ENCODE measurements at regions not wholly inside any gene's neighbourhood (a gene's known extent, or its start where the extent isn't known, plus 50 kb on each side); places are given as distances from the start of the nearest gene placed in this dataset.

DNA sequence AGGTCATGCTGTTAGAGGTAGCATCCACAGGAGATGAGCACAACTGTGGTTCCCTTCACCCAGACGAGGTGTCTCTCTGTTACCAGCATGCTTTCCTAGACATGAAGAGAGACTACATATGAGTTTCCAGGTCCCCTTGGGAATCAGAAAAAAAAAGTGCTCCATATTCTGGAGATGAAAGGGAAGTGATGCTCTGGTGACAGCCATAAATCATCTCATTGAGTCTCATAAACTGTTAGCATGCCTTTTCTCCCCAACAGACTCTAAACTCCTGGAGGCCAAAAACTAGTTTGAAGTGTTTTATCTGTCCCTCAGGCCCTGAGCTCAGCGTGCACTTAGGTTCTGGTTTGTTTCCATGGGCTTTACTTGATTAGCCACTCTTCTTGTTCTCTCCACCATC lies 124.6 kb upstream of the CREB1 start:
- CTCF ChIA-PET = no interaction called here

DNA sequence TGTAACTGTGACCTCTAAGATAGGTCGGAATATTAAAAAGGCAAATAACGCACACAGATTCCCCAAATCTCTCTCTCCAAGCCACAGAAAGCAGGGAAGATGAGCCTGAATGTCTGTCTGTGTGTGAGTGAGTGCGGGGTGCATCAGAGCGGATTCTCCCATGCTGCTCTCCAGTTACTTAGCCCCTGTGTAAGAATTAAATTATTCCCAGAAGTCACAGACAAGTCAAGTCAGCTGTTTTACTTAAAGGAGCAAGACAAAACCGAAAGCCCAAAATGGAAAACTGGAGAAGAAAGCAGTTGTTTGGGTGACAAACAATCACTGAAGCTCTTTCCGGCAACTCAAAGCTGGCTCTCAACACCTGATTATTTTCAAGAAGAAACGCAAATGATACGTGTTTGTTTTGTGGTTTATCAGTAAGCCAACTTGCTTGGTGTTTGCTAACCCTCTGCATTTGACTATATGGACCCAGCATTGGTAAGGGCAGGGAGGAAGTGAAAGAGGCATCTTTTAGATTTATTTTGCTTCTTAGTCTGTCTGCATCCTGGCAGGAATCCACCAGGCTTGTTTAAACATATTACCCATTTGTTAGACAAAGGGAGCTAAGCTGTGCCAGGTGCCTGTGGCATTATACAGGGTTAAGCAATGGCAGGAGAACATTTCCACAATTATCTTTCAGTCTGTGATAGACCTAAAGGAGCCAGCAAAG lies 121.5 kb upstream of the CREB1 start:
- DNase-seq (ENCODE audit: low read depth, low spot score) (peak; percentile 68), FAIRE-seq (no peak), ATAC-seq (peak; percentile 96)
- no peaks in the 10 kb centered on the region; the same call in 1 of the 2 replicates for H3K4me1 ChIP-seq (ENCODE audit: control insufficient read depth, insufficient read depth, low read length)
- no peaks in the 10 kb centered on the region for H3K9me3 ChIP-seq (replicated peaks; ENCODE audit: control insufficient read depth, insufficient read depth, low read length)
- ChIA-PET RAD21 (ENCODE audit: unreplicated experiment) (no interaction called here), POLR2A (no interaction called here), CTCF (interaction anchor here (0.6 kb wide), 1 partner anchor 120 kb away, joined by 3 read pairs; no protein-coding TSS in a partner anchor), SMC1A (ENCODE audit: uncharacterized antibody, unreplicated experiment) (interaction anchor here (0.9 to 2.3 kb wide), 3 partner anchors 10 to 65 kb away, joined by 3 to 10 read pairs (median 3); no protein-coding TSS in a partner anchor)
- no peaks in the 10 kb centered on the region for H3K27me3 ChIP-seq (replicated peaks in 1 of 2; ENCODE audit: control insufficient read depth in 2 of 2, insufficient read depth in 2 of 2, low read length in 1 of 2)
- no peak overlapping the region for H3K4me3 ChIP-seq
- no TSS peak for BruUV-seq (replicated peaks)
- H3K36me3 ChIP-seq (ENCODE audit: control insufficient read depth in 2 of 2, insufficient read depth in 2 of 2, low read length in 1 of 2) = no peaks in the 10 kb centered on the region
- in situ Hi-C loops (cut with MboI) (no loop called here), intact Hi-C loops (cut with micrococcal nuclease; ENCODE audit: unreplicated experiment) (no loop called here)
- H3K79me2 ChIP-seq (ENCODE audit: control insufficient read depth, insufficient read depth, low read length) = no peaks in the 10 kb centered on the region
- H3K4me2 ChIP-seq (ENCODE audit: control insufficient read depth, insufficient read depth) = peak overlapping the region; percentile 67
- no peaks in the 10 kb centered on the region for H4K20me1 ChIP-seq (ENCODE audit: control insufficient read depth, insufficient read depth)
- H2AFZ ChIP-seq (ENCODE audit: control insufficient read depth, low read depth, low read length) = no peak overlapping the region
- no peak overlapping the region for H3K9ac ChIP-seq (ENCODE audit: control insufficient read depth, insufficient read depth, low read length)
- no peak overlapping the region for H3K27ac ChIP-seq (ENCODE audit: control insufficient read depth, insufficient read depth)
- 38% methylated on average over 8 of the region's 8 CpGs for WGBS (ENCODE audit: insufficient coverage, insufficient replicate concordance, low lambda C conversion rate, missing lambda C conversion rate)
- TF ChIP-seq SPI1 (IDR thresholded peaks at IDR 0.05; ENCODE audit: borderline replicate concordance, insufficient read depth, low read depth, low read length) (peak; percentile 93), MEF2A (IDR thresholded peaks at IDR 0.05; ENCODE audit: insufficient read depth, low read depth, low read length) (no peak), CHD2 (IDR thresholded peaks at IDR 0.05; ENCODE audit: borderline replicate concordance, low read depth, low read length) (no peak), CREB1 (IDR thresholded peaks at IDR 0.05; ENCODE audit: low read depth) (no peak), PAX5 (IDR thresholded peaks at IDR 0.05; ENCODE audit: borderline replicate concordance, low read depth, low read length) (0 out of 2 replicates have a peak, but pooled peaks have one; percentile 16), SMAD5 (IDR thresholded peaks at IDR 0.05; ENCODE audit: low read depth) (no peak), POU2F2 (IDR thresholded peaks at IDR 0.05; ENCODE audit: borderline replicate concordance, low read depth, low read length) (peak; percentile 43; the same call in 1 of the 3 replicates), EP300 (IDR thresholded peaks at IDR 0.05; ENCODE audit: borderline replicate concordance in 1 of 2, control insufficient read depth in 1 of 2, low read depth in 2 of 2, low read length in 2 of 2) (peak; percentile 30 to 53; a peak in 2 of 4 replicates)
- TF ChIP-seq, protein P1, sequence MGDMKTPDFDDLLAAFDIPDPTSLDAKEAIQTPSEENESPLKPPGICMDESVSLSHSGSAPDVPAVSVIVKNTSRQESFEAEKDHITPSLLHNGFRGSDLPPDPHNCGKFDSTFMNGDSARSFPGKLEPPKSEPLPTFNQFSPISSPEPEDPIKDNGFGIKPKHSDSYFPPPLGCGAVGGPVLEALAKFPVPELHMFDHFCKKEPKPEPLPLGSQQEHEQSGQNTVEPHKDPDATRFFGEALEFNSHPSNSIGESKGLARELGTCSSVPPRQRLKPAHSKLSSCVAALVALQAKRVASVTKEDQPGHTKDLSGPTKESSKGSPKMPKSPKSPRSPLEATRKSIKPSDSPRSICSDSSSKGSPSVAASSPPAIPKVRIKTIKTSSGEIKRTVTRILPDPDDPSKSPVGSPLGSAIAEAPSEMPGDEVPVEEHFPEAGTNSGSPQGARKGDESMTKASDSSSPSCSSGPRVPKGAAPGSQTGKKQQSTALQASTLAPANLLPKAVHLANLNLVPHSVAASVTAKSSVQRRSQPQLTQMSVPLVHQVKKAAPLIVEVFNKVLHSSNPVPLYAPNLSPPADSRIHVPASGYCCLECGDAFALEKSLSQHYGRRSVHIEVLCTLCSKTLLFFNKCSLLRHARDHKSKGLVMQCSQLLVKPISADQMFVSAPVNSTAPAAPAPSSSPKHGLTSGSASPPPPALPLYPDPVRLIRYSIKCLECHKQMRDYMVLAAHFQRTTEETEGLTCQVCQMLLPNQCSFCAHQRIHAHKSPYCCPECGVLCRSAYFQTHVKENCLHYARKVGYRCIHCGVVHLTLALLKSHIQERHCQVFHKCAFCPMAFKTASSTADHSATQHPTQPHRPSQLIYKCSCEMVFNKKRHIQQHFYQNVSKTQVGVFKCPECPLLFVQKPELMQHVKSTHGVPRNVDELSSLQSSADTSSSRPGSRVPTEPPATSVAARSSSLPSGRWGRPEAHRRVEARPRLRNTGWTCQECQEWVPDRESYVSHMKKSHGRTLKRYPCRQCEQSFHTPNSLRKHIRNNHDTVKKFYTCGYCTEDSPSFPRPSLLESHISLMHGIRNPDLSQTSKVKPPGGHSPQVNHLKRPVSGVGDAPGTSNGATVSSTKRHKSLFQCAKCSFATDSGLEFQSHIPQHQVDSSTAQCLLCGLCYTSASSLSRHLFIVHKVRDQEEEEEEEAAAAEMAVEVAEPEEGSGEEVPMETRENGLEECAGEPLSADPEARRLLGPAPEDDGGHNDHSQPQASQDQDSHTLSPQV (IDR thresholded peaks at IDR 0.05) = no peak
- TF ChIP-seq, protein P2, sequence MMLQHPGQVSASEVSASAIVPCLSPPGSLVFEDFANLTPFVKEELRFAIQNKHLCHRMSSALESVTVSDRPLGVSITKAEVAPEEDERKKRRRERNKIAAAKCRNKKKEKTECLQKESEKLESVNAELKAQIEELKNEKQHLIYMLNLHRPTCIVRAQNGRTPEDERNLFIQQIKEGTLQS (IDR thresholded peaks at IDR 0.05; ENCODE audit: borderline replicate concordance, extremely low read depth, low read depth, low read length) = no peak

More for the DNA sequence above, 124.6 kb upstream of the CREB1 start:
- Histone ChIP-seq H3K9ac (ENCODE audit: control insufficient read depth, insufficient read depth, low read length) (no peak overlapping the region), H3K36me3 (ENCODE audit: control insufficient read depth in 2 of 2, insufficient read depth in 2 of 2, low read length in 1 of 2) (no peaks in the 10 kb centered on the region), H3K4me2 (ENCODE audit: control insufficient read depth, insufficient read depth) (no peak overlapping the region), H4K20me1 (ENCODE audit: control insufficient read depth, insufficient read depth) (no peaks in the 10 kb centered on the region), H3K4me3 (no peak overlapping the region), H2AFZ (ENCODE audit: control insufficient read depth, low read depth, low read length) (no peak overlapping the region), H3K4me1 (ENCODE audit: control insufficient read depth, insufficient read depth, low read length) (no peaks in the 10 kb centered on the region; the same call in 1 of the 2 replicates), H3K27ac (ENCODE audit: control insufficient read depth, insufficient read depth) (no peak overlapping the region), H3K9me3 (replicated peaks; ENCODE audit: control insufficient read depth, insufficient read depth, low read length) (no peaks in the 10 kb centered on the region), H3K27me3 (replicated peaks in 1 of 2; ENCODE audit: control insufficient read depth in 2 of 2, insufficient read depth in 2 of 2, low read length in 1 of 2) (no peaks in the 10 kb centered on the region), H3K79me2 (ENCODE audit: control insufficient read depth, insufficient read depth, low read length) (no peaks in the 10 kb centered on the region)
- SMC1A ChIA-PET (ENCODE audit: uncharacterized antibody, unreplicated experiment) = no interaction called here
- in situ Hi-C loops (cut with MboI) = no loop called here
- ATAC-seq = no peak
- POLR2A ChIA-PET = no interaction called here
- FAIRE-seq = no peak
- no peak for DNase-seq (ENCODE audit: low read depth, low spot score)
- RAD21 ChIA-PET (ENCODE audit: unreplicated experiment) = interaction anchor here (0.6 kb wide), 1 partner anchor 353 kb away, joined by 3 read pairs; no protein-coding TSS in a partner anchor
- WGBS (ENCODE audit: insufficient coverage, insufficient replicate concordance, low lambda C conversion rate, missing lambda C conversion rate) = 16% methylated on average over 2 of the region's 2 CpGs
- no TSS peak for BruUV-seq (replicated peaks)
- TF ChIP-seq SP1 (IDR thresholded peaks at IDR 0.05; ENCODE audit: low read depth, low read length) (no peak), JUND (IDR thresholded peaks at IDR 0.05; ENCODE audit: low read depth, low read length) (no peak), RCOR1 (conservative IDR thresholded peaks at IDR 0.05; ENCODE audit: low read depth, low read length) (no peak), RBBP5 (conservative IDR thresholded peaks at IDR 0.05) (no peak)
- intact Hi-C loops (cut with micrococcal nuclease; ENCODE audit: unreplicated experiment) = no loop called here

Measured in GM12878 (cell line).